ENCODE measurements at regions not wholly inside any gene's neighbourhood (a gene's known extent, or its start where the extent isn't known, plus 50 kb on each side); places are given as distances from the start of the nearest gene placed in this dataset.

DNA sequence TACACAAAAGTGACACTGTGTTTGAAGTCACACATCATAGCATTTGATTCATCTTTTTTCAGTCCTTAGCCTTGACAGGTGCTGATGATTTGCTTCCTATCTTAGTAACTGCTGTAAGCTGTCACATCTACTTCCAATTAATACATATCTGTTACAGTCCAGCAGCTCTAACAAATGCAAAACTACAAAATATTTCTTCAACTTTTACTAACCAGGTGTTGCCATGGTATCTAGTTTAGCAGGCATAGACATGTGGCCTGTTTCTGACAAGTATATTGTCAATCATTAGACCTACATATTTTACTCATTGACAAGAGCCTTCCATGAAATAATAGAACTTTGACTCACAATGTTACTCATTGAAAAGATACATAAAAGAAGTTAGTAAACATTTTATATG, 1159.7 kb downstream of the GRIK2 start:
- DNase-seq = no peak
- in situ Hi-C loops (cut with HindIII; ENCODE audit: low pct_ligation_motif_present, low pct_unique_long_range_greater_than_20kb, low sequenced_read_pairs) = no loop called here

- in situ Hi-C loops (cut with HindIII; ENCODE audit: low pct_ligation_motif_present, low pct_unique_long_range_greater_than_20kb, low sequenced_read_pairs) = no loop called here
- DNase-seq = no peak
Observed at GRCh38 chr6:102549221-102549874, 1155.8 kb downstream of the GRIK2 start.

GRCh38 chr6:102525336-102525735, 1131.8 kb downstream of the GRIK2 start:
- in situ Hi-C loops (cut with HindIII; ENCODE audit: low pct_ligation_motif_present, low pct_unique_long_range_greater_than_20kb, low sequenced_read_pairs) = no loop called here
- DNase-seq = no peak

DNA sequence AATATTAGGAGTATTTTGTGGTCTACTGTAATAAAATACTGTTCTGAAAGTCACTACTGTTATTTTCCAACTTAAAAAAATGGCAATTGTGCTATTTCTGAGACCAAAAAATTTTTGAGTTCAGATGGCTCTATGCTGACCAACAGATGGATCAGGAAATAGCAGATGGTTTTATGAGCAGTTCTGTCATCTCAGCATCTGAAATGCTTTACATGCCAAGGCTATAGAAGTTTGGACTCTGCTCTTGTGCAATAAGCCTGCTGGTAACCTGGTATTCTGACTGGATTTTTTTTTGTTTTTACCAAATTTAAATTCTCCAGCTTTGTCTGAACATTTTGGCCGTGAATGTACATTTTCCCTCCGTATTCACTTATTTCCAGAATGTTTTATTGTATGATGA, 1127.5 kb downstream of the GRIK2 start:
- no peak for DNase-seq
- in situ Hi-C loops (cut with HindIII; ENCODE audit: low pct_ligation_motif_present, low pct_unique_long_range_greater_than_20kb, low sequenced_read_pairs) = no loop called here

DNA sequence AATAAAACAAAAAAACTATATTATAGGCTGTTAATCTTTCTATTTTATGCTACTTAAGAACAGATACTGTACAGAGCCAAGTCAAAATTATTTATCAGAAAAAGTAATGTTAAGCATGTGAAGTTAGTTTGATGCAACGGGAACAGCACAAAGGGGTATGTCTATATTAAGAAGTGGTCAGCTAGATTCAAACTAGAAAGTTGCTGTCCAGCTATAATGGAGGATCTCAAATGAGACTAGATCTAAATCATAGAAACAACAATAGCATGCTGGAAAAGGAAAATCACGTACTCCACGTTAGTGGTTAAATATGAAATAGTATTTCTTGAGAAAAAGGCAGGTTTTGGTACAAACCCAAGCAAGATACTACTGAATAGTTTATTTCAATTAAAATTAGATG, 1124.0 kb downstream of the GRIK2 start:
- no peak for DNase-seq
- in situ Hi-C loops (cut with HindIII; ENCODE audit: low pct_ligation_motif_present, low pct_unique_long_range_greater_than_20kb, low sequenced_read_pairs) = no loop called here

DNA sequence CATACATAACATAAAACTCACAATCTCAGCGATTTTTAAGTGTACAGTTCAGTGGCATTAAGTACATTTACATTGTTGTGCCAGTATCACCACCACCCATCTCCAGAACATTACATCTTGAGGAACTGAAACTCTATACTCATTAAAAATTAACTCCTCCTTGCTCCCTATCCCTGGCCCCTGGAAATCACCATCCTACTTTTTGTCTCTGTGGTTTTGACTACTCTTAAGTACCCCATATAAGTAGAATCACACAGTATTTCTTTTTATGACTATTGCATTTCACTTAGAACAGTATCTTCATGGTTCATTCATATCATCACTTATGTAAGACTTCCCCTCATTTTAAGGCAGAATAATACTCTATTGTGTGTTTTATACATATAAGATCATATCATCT, 1108.1 kb downstream of the GRIK2 start:
- DNase-seq = no peak
- in situ Hi-C loops (cut with HindIII; ENCODE audit: low pct_ligation_motif_present, low pct_unique_long_range_greater_than_20kb, low sequenced_read_pairs) = no loop called here

DNA sequence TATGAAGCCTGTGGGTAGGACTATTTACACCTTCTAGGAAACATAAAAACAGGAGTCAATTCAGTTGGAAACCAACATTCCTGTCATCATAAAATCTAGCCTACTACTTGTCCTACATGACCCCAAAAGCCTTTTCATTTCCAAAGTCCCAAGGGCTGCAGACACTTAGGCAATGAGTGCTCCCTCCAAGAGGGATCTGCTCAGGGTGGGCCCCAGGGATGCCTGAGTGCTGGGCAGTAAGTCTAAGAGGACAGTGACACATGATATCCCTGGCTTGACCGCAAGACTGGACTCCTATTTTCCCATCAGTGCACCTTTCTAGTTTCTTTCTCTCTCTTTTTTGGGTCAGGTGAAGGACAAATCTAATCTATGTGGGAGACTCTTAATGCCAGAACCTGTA, 1101.3 kb downstream of the GRIK2 start:
- DNase-seq = no peak
- in situ Hi-C loops (cut with HindIII; ENCODE audit: low pct_ligation_motif_present, low pct_unique_long_range_greater_than_20kb, low sequenced_read_pairs) = no loop called here

- in situ Hi-C loops (cut with HindIII; ENCODE audit: low pct_ligation_motif_present, low pct_unique_long_range_greater_than_20kb, low sequenced_read_pairs) = no loop called here
- DNase-seq = no peak
Observed at GRCh38 chr6:102493485-102493884, 1100.0 kb downstream of the GRIK2 start.

GRCh38 chr6:102488729-102489128, 1095.2 kb downstream of the GRIK2 start:
- DNase-seq = no peak
- in situ Hi-C loops (cut with HindIII; ENCODE audit: low pct_ligation_motif_present, low pct_unique_long_range_greater_than_20kb, low sequenced_read_pairs) = no loop called here

GRCh38 chr6:102485480-102485879, 1092.0 kb downstream of the GRIK2 start:
- in situ Hi-C loops (cut with HindIII; ENCODE audit: low pct_ligation_motif_present, low pct_unique_long_range_greater_than_20kb, low sequenced_read_pairs) = no loop called here
- DNase-seq = no peak

GRCh38 chr6:102474041-102474807, 1080.7 kb downstream of the GRIK2 start:
- in situ Hi-C loops (cut with HindIII; ENCODE audit: low pct_ligation_motif_present, low pct_unique_long_range_greater_than_20kb, low sequenced_read_pairs) = no loop called here
- DNase-seq = no peak

DNA sequence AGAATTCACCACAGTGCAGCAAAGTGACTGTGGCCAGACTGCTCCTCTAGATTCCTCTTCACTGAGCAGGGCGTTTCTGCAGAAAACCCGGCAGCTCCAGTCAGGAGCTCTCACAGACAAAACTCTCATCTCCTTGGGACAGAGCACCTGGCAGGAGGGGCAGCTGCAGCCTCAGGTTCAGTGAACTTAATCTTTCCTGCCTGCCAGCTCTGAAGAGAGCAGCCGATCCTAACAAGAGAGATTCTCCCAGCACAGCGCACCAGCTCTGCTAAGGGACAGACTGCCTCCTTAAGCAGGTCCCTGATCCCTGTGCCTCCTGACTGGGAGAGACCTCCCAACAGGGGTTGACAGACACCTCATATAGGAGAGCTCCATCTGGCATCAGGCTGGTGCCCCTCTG, 1065.5 kb downstream of the GRIK2 start:
- DNase-seq = no peak
- in situ Hi-C loops (cut with HindIII; ENCODE audit: low pct_ligation_motif_present, low pct_unique_long_range_greater_than_20kb, low sequenced_read_pairs) = no loop called here

DNA sequence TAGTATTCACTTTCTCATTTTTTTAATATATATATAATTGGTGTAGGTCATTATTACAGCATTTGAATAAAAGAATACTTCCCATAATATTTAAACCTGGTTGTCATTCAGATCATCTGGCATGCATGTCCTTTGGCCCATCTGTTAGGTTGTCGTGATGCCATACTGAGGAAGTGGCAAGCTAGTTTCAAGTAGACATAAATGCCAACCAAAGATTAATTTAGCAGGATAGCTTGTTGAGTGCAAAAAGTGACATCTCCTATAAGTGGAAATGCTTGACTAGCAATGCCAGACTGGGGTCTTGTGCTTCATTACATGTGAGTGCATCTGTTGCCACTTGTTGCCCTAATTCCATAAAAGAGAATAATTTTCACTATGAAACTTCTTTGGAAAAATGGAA, 1044.7 kb downstream of the GRIK2 start:
- DNase-seq = no peak
- in situ Hi-C loops (cut with HindIII; ENCODE audit: low pct_ligation_motif_present, low pct_unique_long_range_greater_than_20kb, low sequenced_read_pairs) = no loop called here

DNA sequence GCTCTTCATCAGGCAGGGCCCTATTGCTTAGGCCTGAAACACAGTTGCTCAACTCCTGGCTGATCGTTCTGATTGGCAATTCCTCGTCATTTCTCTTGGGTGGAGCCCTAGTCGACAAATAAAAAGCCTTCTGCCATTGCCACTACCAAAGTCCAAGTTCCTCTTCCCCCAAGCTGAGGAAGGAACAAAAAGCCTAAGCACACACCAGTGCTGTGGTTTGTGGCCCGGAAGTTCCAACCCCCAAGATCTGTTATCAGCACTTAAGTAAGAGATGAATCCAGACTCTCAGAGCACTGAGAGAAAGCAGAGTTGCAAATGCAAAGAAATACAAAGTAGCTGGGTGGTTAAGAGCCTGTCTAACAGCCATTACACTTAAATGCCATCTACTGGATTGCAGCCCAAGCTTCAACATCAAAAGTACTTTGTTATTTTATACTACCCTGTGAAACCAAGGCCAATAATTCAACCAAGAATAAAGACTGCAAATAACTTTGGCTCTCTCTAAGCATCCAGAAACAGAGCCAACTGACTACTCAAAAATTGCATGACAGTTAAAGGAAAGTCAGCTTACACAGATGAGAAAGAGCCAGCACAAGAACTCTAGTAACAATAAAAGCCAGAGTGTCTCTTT, 1024.0 kb downstream of the GRIK2 start:
- DNase-seq = no peak
- in situ Hi-C loops (cut with HindIII; ENCODE audit: low pct_ligation_motif_present, low pct_unique_long_range_greater_than_20kb, low sequenced_read_pairs) = no loop called here

DNA sequence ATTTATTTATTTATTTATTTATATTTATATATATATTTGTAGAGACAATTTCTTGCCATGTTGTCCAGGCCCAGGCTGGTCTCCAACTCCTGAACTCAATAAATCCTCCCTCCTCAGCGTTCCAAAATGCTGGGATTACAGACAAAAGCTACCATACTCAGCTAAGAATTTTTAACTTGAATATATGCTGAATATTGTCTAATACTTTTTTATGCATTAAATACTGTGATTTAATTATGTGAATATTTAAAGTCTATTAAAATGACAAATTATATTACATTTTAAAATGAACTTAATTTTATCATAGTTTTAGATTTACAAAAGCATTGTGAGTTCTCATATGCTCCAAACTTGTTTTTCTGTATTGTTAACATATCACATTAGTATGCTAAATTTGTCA, 1022.4 kb downstream of the GRIK2 start:
- no peak for DNase-seq
- in situ Hi-C loops (cut with HindIII; ENCODE audit: low pct_ligation_motif_present, low pct_unique_long_range_greater_than_20kb, low sequenced_read_pairs) = no loop called here

DNA sequence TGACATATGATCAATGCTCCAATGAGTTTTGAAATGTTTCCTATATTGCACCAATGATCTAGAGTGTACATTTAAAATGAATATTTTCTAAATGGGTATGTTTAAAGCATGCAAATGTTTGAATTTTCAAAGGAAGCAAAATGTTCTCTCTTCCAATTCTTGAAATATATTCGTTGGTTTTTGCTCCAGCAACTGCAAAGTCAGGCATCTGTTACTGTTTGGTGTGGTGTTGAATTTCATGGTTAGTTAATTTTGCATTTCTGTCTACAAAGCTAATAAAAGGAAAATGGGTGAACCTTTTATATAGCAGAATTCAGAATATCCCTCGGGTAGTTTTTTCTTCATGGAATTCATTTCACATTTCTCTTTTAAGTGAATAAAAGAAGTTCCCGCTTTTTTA, 1018.3 kb downstream of the GRIK2 start:
- in situ Hi-C loops (cut with HindIII; ENCODE audit: low pct_ligation_motif_present, low pct_unique_long_range_greater_than_20kb, low sequenced_read_pairs) = no loop called here
- no peak for DNase-seq

- in situ Hi-C loops (cut with HindIII; ENCODE audit: low pct_ligation_motif_present, low pct_unique_long_range_greater_than_20kb, low sequenced_read_pairs) = no loop called here
- no peak for DNase-seq
Observed at GRCh38 chr6:102407886-102408741, 1014.6 kb downstream of the GRIK2 start.

DNA sequence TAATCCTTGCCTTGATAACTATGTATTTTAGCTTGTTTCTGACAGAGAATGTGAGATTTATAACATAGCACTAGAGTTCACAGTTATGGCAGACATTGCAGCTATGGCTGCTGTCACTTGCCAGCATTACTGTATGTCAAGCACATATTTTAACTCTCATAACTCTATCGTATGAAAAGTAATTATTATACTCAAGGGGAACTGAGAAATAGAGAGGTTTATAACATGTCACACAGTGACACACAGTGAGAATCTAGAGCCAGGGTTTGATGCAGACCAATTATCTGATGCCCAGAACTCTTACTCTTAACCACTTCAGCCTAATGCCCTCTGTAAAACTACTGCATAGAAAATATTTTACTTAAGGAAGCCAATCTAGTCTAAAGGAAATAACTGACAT, 1012.4 kb downstream of the GRIK2 start:
- DNase-seq = no peak
- in situ Hi-C loops (cut with HindIII; ENCODE audit: low pct_ligation_motif_present, low pct_unique_long_range_greater_than_20kb, low sequenced_read_pairs) = no loop called here
